ENCODE measurements at regions not wholly inside any gene's neighbourhood (a gene's known extent, or its start where the extent isn't known, plus 50 kb on each side); places are given as distances from the start of the nearest gene placed in this dataset.

- no peak for DNase-seq (ENCODE audit: low spot score in 2 of 2)
- no peak overlapping the region for H3K4me3 ChIP-seq (ENCODE audit: low read depth, poor library complexity, severe bottlenecking)
- TF ChIP-seq, protein P1, sequence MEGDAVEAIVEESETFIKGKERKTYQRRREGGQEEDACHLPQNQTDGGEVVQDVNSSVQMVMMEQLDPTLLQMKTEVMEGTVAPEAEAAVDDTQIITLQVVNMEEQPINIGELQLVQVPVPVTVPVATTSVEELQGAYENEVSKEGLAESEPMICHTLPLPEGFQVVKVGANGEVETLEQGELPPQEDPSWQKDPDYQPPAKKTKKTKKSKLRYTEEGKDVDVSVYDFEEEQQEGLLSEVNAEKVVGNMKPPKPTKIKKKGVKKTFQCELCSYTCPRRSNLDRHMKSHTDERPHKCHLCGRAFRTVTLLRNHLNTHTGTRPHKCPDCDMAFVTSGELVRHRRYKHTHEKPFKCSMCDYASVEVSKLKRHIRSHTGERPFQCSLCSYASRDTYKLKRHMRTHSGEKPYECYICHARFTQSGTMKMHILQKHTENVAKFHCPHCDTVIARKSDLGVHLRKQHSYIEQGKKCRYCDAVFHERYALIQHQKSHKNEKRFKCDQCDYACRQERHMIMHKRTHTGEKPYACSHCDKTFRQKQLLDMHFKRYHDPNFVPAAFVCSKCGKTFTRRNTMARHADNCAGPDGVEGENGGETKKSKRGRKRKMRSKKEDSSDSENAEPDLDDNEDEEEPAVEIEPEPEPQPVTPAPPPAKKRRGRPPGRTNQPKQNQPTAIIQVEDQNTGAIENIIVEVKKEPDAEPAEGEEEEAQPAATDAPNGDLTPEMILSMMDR (IDR thresholded peaks at IDR 0.05): no peak
- TF ChIP-seq POLR2A (IDR thresholded peaks at IDR 0.05): no peak
- intact Hi-C loops (cut with DNase I; ENCODE audit: low total_unique reads): no loop called here
Observed at GRCh38 chr3:144868506-144868905, 896.9 kb downstream of the DIPK2A start.

DNA sequence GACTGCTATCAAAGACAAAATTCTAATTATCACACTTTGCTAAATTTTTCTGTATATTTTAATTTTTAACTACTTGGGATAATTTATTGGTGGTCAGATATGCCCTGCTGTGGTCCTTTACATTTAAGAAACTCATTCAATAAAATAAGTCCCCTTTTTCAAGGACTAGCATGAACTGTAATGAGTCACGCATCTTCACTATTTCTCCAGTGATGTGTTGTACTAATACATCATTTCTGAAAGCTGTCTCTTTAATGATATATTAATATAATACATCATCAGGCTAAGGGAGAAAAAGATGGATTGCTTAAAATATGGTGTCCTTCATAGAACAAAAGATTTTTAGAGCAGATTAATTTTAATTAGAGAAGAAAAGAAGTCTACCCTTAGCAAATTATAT, 901.4 kb downstream of the DIPK2A start:
- H3K4me3 ChIP-seq (ENCODE audit: low read depth, poor library complexity, severe bottlenecking): no peak overlapping the region
- DNase-seq (ENCODE audit: low spot score in 2 of 2): no peak
- intact Hi-C loops (cut with DNase I; ENCODE audit: low total_unique reads): no loop called here
- TF ChIP-seq, protein P1 (IDR thresholded peaks at IDR 0.05): no peak
- TF ChIP-seq POLR2A (IDR thresholded peaks at IDR 0.05): no peak
- 95 to 97% methylated on average over 1 of the region's 1 CpG for WGBS, 2 donors

GRCh38 chr3:144875211-144875610, 903.6 kb downstream of the DIPK2A start:
- no peak for DNase-seq (ENCODE audit: low spot score in 2 of 2)
- intact Hi-C loops (cut with DNase I; ENCODE audit: low total_unique reads): no loop called here
- no peak overlapping the region for H3K4me3 ChIP-seq (ENCODE audit: low read depth, poor library complexity, severe bottlenecking)
- TF ChIP-seq, protein P1 (IDR thresholded peaks at IDR 0.05): no peak
- TF ChIP-seq POLR2A (IDR thresholded peaks at IDR 0.05): no peak

DNA sequence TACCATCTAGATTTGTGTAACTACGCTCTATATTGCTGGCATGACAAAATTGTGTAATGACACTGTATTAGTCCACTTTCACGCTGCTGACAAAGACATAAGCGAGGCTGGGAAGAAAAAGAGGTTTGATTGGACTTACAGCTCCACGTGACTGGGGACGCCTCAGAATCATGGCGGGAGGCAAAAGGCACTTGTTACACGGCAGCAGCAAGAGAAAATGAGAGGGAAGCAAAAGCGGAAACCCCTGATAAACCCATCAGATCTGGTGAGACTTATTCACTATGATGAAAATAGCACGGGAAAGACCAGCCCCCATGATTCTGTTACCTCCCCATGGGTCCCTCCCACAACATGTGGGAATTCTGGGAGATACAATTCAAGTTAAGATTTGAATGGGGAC, 905.7 kb downstream of the DIPK2A start:
- no peak overlapping the region for H3K4me3 ChIP-seq (ENCODE audit: low read depth, poor library complexity, severe bottlenecking)
- intact Hi-C loops (cut with DNase I; ENCODE audit: low total_unique reads): no loop called here
- DNase-seq (ENCODE audit: low spot score in 2 of 2): no peak
- WGBS, 2 donors: 94 to 98% methylated on average over 9 of the region's 9 CpGs
- no peak for TF ChIP-seq POLR2A (IDR thresholded peaks at IDR 0.05)
- TF ChIP-seq, protein P1 (IDR thresholded peaks at IDR 0.05): no peak

DNA sequence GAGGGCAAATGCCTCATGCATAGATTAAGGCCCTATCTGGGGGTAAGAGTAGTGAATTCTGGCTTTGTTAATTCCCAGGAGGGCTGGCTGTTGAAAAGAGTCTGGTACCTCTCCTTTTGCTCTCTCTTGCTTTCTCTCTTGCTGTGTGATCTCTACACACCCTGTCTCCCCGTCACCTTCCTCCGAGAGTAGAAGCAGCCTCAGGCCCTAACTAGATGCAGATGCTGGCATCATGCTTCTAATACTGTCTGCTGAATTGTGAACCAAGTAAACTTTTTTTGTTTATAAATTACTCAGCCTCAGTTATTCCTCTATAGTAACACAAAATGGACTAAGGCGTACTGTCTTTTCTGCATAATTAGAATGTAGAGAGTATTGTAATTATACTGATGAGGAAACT, 908.1 kb downstream of the DIPK2A start:
- no peak overlapping the region for H3K4me3 ChIP-seq (ENCODE audit: low read depth, poor library complexity, severe bottlenecking)
- no peak for DNase-seq (ENCODE audit: low spot score in 2 of 2)
- intact Hi-C loops (cut with DNase I; ENCODE audit: low total_unique reads): no loop called here
- 71 to 81% methylated on average over 3 of the region's 3 CpGs for WGBS, 2 donors
- no peak for TF ChIP-seq POLR2A (IDR thresholded peaks at IDR 0.05)
- TF ChIP-seq, protein P1 (IDR thresholded peaks at IDR 0.05): no peak

- DNase-seq (ENCODE audit: low spot score in 2 of 2): no peak
- intact Hi-C loops (cut with DNase I; ENCODE audit: low total_unique reads): no loop called here
- H3K4me3 ChIP-seq (ENCODE audit: low read depth, poor library complexity, severe bottlenecking): no peak overlapping the region
- TF ChIP-seq, protein P1 (IDR thresholded peaks at IDR 0.05): no peak
- TF ChIP-seq POLR2A (IDR thresholded peaks at IDR 0.05): no peak
- 92 to 95% methylated on average over 5 of the region's 5 CpGs for WGBS, 2 donors
Observed at GRCh38 chr3:144893980-144894379, 922.4 kb downstream of the DIPK2A start.

All from lower leg skin (tissue), 4 donors.